H1 (cell line): ENCODE measurements at regions not wholly inside any gene's neighbourhood (a gene's known extent, or its start where the extent isn't known, plus 50 kb on each side); places are given as distances from the start of the nearest gene placed in this dataset.

ENCODE experiments used
- CTCF ChIA-PET: fragments of 300-600 bp; sonication (Branson Sonifier 250); formaldehyde crosslinking; loops from one replicate; lab custom pipeline; 2021; ENCODE audit not compliant: partially characterized antibody; lab: Charles Lee
- POLR2A ChIA-PET: fragments of 300-600 bp; sonication (Branson Sonifier 250); formaldehyde crosslinking; loops from one replicate; lab custom pipeline; 2021; ENCODE audit warnings: inconsistent platforms; ENCODE audit not compliant: partially characterized antibody; lab: Charles Lee
- DNase-seq, 2 experiments: peaks; one replicate each; pipeline versions ENCODE4 v3.0.0 to v3.0.0-alpha.2; 2010 to 2022; ENCODE audit warnings: low spot score in 2 of 2, low read depth in 1 of 2, mixed read lengths in 1 of 2
- FAIRE-seq: peaks from 2 replicates; lab custom pipeline; 2011; peaks lifted over from hg19 to GRCh38; lab: Jason Lieb, UNC
- H2AFZ ChIP-seq: 2 replicates; pipeline ENCODE4 v1.8.1; 2012; ENCODE audit warnings: low read length, inconsistent platforms
- H2AK5ac ChIP-seq: 2 replicates; pipeline ENCODE4 v1.6.1; 2013; ENCODE audit warnings: low read depth, low read length
- H2BK120ac ChIP-seq: replicated peaks from 2 replicates; pipeline ENCODE3; 2013; ENCODE audit warnings: low read depth, low read length, inconsistent platforms
- H2BK12ac ChIP-seq: 2 replicates; pipeline ENCODE4 v1.6.1; 2013; ENCODE audit warnings: low read depth, low read length
- H2BK15ac ChIP-seq: 2 replicates; pipeline ENCODE4 v1.6.1; 2013; ENCODE audit warnings: low read length
- H2BK20ac ChIP-seq: 2 replicates; pipeline ENCODE4 v1.6.1; 2013; ENCODE audit warnings: low read length
- H2BK5ac ChIP-seq: 2 replicates; pipeline ENCODE4 v1.6.1; 2013; ENCODE audit warnings: low read depth, low read length
- H3K14ac ChIP-seq: 2 replicates; pipeline ENCODE4 v1.6.1; 2013; ENCODE audit warnings: inconsistent platforms; ENCODE audit not compliant: insufficient read length
- H3K18ac ChIP-seq: 2 replicates; pipeline ENCODE4 v1.6.1; 2013; ENCODE audit warnings: low read length; ENCODE audit errors: extremely low read depth
- H3K23ac ChIP-seq: 2 replicates; pipeline ENCODE4 v1.6.1; 2013; ENCODE audit warnings: inconsistent platforms; ENCODE audit not compliant: insufficient read length
- H3K23me2 ChIP-seq: 2 replicates; pipeline ENCODE4 v1.6.1; 2013; ENCODE audit warnings: low read depth, low read length
- H3K27ac ChIP-seq: 2 replicates; pipeline ENCODE4 v1.6.1; 2011; ENCODE audit warnings: low read depth, low read length, inconsistent platforms
- H3K27me3 ChIP-seq, 4 experiments: replicated peaks in 1 of 4; 1 replicate in 1 of 4; 2 replicates in 3 of 4; pipeline versions ENCODE4 v1.6.1 to v1.8.1; 2011 to 2013; ENCODE audit warnings: low read length in 3 of 4, mild to moderate bottlenecking in 3 of 4, inconsistent platforms in 2 of 4, mixed read lengths in 2 of 4, moderate library complexity in 1 of 4; ENCODE audit not compliant: control insufficient read depth in 3 of 4, insufficient read depth in 3 of 4; ENCODE audit errors: extremely low read depth in 1 of 4
- H3K36me3 ChIP-seq, 4 experiments: 2 replicates each; pipeline versions ENCODE4 v1.6.1 to v1.8.1; 2011 to 2013; ENCODE audit warnings: mild to moderate bottlenecking in 4 of 4, low read length in 3 of 4, moderate library complexity in 2 of 4, control low read depth in 1 of 4, inconsistent platforms in 1 of 4; ENCODE audit not compliant: insufficient read depth in 4 of 4, control insufficient read depth in 2 of 4
- H3K4ac ChIP-seq: replicated peaks from 2 replicates; pipeline ENCODE3; 2013; ENCODE audit warnings: low read length, low read depth, mixed read lengths, inconsistent platforms; ENCODE audit not compliant: insufficient read length
- H3K4me1 ChIP-seq, 4 experiments: replicated peaks in 1 of 4; 1 replicate in 1 of 4; 2 replicates in 3 of 4; pipeline versions ENCODE4 v1.6.1 to v1.8.1; 2011 to 2013; ENCODE audit warnings: low read length in 3 of 4, inconsistent platforms in 2 of 4, mixed read lengths in 1 of 4; ENCODE audit not compliant: insufficient read depth in 4 of 4, control insufficient read depth in 3 of 4
- H3K4me2 ChIP-seq, 2 experiments: 2 replicates each; pipeline versions ENCODE4 v1.6.1 to v1.8.1; 2011 to 2013; ENCODE audit warnings: low read depth in 2 of 2, low read length in 2 of 2, control low read depth in 1 of 2, inconsistent platforms in 1 of 2, mild to moderate bottlenecking in 1 of 2; ENCODE audit not compliant: insufficient read depth in 1 of 2
- H3K4me3 ChIP-seq, 4 experiments: fragments of 200-600, 300-600 bp in 1 of 4; sonication (generic), shearing (Covaris generic), sonication (Bioruptor Twin) in 1 of 4; 2 replicates each; pipeline versions ENCODE4 v1.5.1 to v1.8.1; 2011 to 2016; ENCODE audit warnings: low read length in 4 of 4, low read depth in 3 of 4, control low read depth in 2 of 4, inconsistent platforms in 2 of 4, mild to moderate bottlenecking in 2 of 4, mixed read lengths in 1 of 4, moderate library complexity in 1 of 4; ENCODE audit not compliant: insufficient read depth in 2 of 4; ENCODE audit errors: extremely low read depth in 1 of 4
- H3K56ac ChIP-seq: replicated peaks from 2 replicates; pipeline ENCODE3; 2013; ENCODE audit warnings: low read depth, mild to moderate bottlenecking, mixed read lengths, low read length, inconsistent platforms; ENCODE audit not compliant: insufficient read length
- H3K79me1 ChIP-seq: 2 replicates; pipeline ENCODE4 v1.6.1; 2013; ENCODE audit warnings: low read depth, low read length, control low read depth
- H3K79me2 ChIP-seq, 2 experiments: 2 replicates each; pipeline versions ENCODE4 v1.6.1 to v1.8.1; 2012 to 2013; ENCODE audit warnings: low read length in 2 of 2, mild to moderate bottlenecking in 2 of 2, inconsistent platforms in 1 of 2; ENCODE audit not compliant: insufficient read depth in 2 of 2, control insufficient read depth in 1 of 2
- H3K9ac ChIP-seq, 4 experiments: replicated peaks in 1 of 4; 1 replicate in 1 of 4; 2 replicates in 3 of 4; pipeline versions ENCODE4 v1.6.1 to v1.8.1; 2011 to 2013; ENCODE audit warnings: low read depth in 3 of 4, low read length in 3 of 4, control low read depth in 2 of 4, mild to moderate bottlenecking in 2 of 4, moderate library complexity in 2 of 4, inconsistent platforms in 1 of 4; ENCODE audit errors: extremely low read depth in 1 of 4
- H3K9me3 ChIP-seq, 2 experiments: 2 replicates each; pipeline versions ENCODE4 v1.6.1 to v1.8.1; 2012 to 2013; ENCODE audit warnings: mild to moderate bottlenecking in 2 of 2, moderate library complexity in 2 of 2, control low read depth in 1 of 2, inconsistent platforms in 1 of 2, low read depth in 1 of 2, low read length in 1 of 2, mixed read lengths in 1 of 2; ENCODE audit not compliant: insufficient read depth in 2 of 2
- H4K20me1 ChIP-seq, 2 experiments: replicated peaks in 1 of 2; 2 replicates each; pipeline versions ENCODE3 to v1.8.1; 2011 to 2013; ENCODE audit warnings: inconsistent platforms in 2 of 2, low read length in 2 of 2, mild to moderate bottlenecking in 1 of 2; ENCODE audit not compliant: insufficient read depth in 2 of 2, control insufficient read depth in 1 of 2
- H4K5ac ChIP-seq: 2 replicates; pipeline ENCODE4 v1.6.1; 2013; ENCODE audit warnings: low read length, low read depth, mixed read lengths, inconsistent platforms; ENCODE audit not compliant: insufficient read length
- H4K8ac ChIP-seq: 2 replicates; pipeline ENCODE4 v1.8.0; 2013; ENCODE audit warnings: mild to moderate bottlenecking, moderate library complexity, low read length, inconsistent platforms; ENCODE audit not compliant: insufficient read depth; ENCODE audit errors: extremely low read depth
- H4K91ac ChIP-seq: replicated peaks from 2 replicates; pipeline ENCODE3; 2013; ENCODE audit warnings: low read length, mixed read lengths, inconsistent platforms; ENCODE audit not compliant: insufficient read length
- BRCA1 ChIP-seq: IDR thresholded peaks from 2 replicates; pipeline ENCODE4 v1.6.1; 2012; ENCODE audit warnings: low read depth, low read length, improper control_type of control experiment
- CHD1 ChIP-seq: IDR thresholded peaks from 2 replicates; pipeline ENCODE4 v1.6.1; 2012; ENCODE audit warnings: low read depth, low read length, improper control_type of control experiment
- CTBP2 ChIP-seq: IDR thresholded peaks from 2 replicates; pipeline ENCODE4 v1.7.0; 2011; ENCODE audit warnings: borderline replicate concordance, mild to moderate bottlenecking, moderate library complexity, mixed read lengths, low read length; ENCODE audit not compliant: insufficient read depth, insufficient read length
- FOSL1 ChIP-seq: IDR thresholded peaks from 2 replicates; pipeline ENCODE4 v1.6.1; 2011; ENCODE audit warnings: mild to moderate bottlenecking, low read depth, low read length, moderate library complexity; ENCODE audit not compliant: insufficient read depth
- HDAC2 ChIP-seq, 2 experiments: fragments of 300-600 bp in 1 of 2; sonication (generic) in 1 of 2; IDR thresholded peaks; 2 replicates each; pipeline ENCODE4 v1.6.1; 2011 to 2012; ENCODE audit warnings: low read depth in 2 of 2, low read length in 2 of 2, mild to moderate bottlenecking in 2 of 2, moderate library complexity in 2 of 2, borderline replicate concordance in 1 of 2, inconsistent platforms in 1 of 2
- HDAC6 ChIP-seq: IDR thresholded peaks from one replicate; pipeline ENCODE4 v1.7.1; 2012; ENCODE audit warnings: low read depth, mild to moderate bottlenecking, inconsistent platforms, low read length, moderate library complexity
- JUN ChIP-seq: IDR thresholded peaks from 2 replicates; pipeline ENCODE4 v1.6.1; 2011; ENCODE audit warnings: low read depth, mild to moderate bottlenecking, improper control_type of control experiment, low read length
- KDM4A ChIP-seq: IDR thresholded peaks from one replicate; pipeline ENCODE4 v1.7.1; 2012; ENCODE audit warnings: low read depth, mild to moderate bottlenecking, moderate library complexity, low read length, inconsistent platforms; ENCODE audit not compliant: severe bottlenecking
- NANOG ChIP-seq: IDR thresholded peaks from 2 replicates; pipeline ENCODE4 v1.6.1; 2011; ENCODE audit warnings: low read length, low read depth, mild to moderate bottlenecking, inconsistent platforms; ENCODE audit not compliant: insufficient read depth, poor library complexity, severe bottlenecking
- POLR2A ChIP-seq, 2 experiments: IDR thresholded peaks; 1 replicate in 1 of 2; 2 replicates in 1 of 2; pipeline ENCODE4 v1.6.1; 2011; ENCODE audit warnings: low read depth in 2 of 2, low read length in 2 of 2, mild to moderate bottlenecking in 2 of 2; ENCODE audit errors: control extremely low read depth in 1 of 2
- RFX5 ChIP-seq: IDR thresholded peaks from 2 replicates; pipeline ENCODE4 v1.6.1; 2011; ENCODE audit warnings: low read depth, low read length, improper control_type of control experiment, borderline replicate concordance
- SIRT6 ChIP-seq: IDR thresholded peaks from one replicate; pipeline ENCODE4 v1.7.1; 2012; ENCODE audit warnings: low read length, inconsistent platforms
- SIX5 ChIP-seq: IDR thresholded peaks from 2 replicates; pipeline ENCODE4 v1.6.1; 2011; ENCODE audit warnings: mild to moderate bottlenecking, low read depth, low read length
- SP1 ChIP-seq: IDR thresholded peaks from 2 replicates; pipeline ENCODE4 v1.6.1; 2011; ENCODE audit warnings: low read depth, low read length
- SP2 ChIP-seq: IDR thresholded peaks from 2 replicates; pipeline ENCODE4 v1.6.1; 2012; ENCODE audit warnings: mild to moderate bottlenecking, low read length, inconsistent platforms
- SP4 ChIP-seq: IDR thresholded peaks from 2 replicates; pipeline ENCODE4 v1.6.1; 2012; ENCODE audit warnings: low read length, inconsistent platforms
- SUZ12 ChIP-seq: fragments of 200-600 bp; sonication (generic); IDR thresholded peaks from 2 replicates; pipeline ENCODE4 v1.6.1; 2012; ENCODE audit warnings: mild to moderate bottlenecking, inconsistent platforms, low read length, moderate library complexity, mixed read lengths
- WGBS, 2 experiments: shearing (Covaris generic) in 1 of 2; methylation state at CpG; one replicate each; pipeline versions ENCODE4 v1.1.6 to v1.1.7; 2013 to 2015; ENCODE audit warnings: low lambda C conversion rate in 2 of 2, mixed read lengths in 2 of 2, inconsistent platforms in 1 of 2, low coverage in 1 of 2, missing lambda C conversion rate in 1 of 2; ENCODE audit not compliant: insufficient replicate concordance in 2 of 2, insufficient coverage in 1 of 2, insufficient read length in 1 of 2; ENCODE audit errors: extremely low coverage in 1 of 2, missing lambda C conversion rate in 1 of 2; 5-methylcytosine and 5-hydroxymethylcytosine counted together

- Histone ChIP-seq H3K27ac (no peak overlapping the region), H4K5ac (no peak overlapping the region), H3K36me3 (no peaks in the 10 kb centered on the region), H2AFZ (no peak overlapping the region), H3K4ac (no peak overlapping the region), H3K56ac (no peak overlapping the region), H4K91ac (no peak overlapping the region), H2BK120ac (no peak overlapping the region), H2BK12ac (no peak overlapping the region), H3K9ac (no peak overlapping the region), H3K9me3 (no peaks in the 10 kb centered on the region), H4K20me1 (no peaks in the 10 kb centered on the region), H3K4me2 (no peak overlapping the region), H3K23ac (no peak overlapping the region), H3K4me3 (no peak overlapping the region), H2BK5ac (no peak overlapping the region), H3K14ac (no peak overlapping the region), H3K27me3 (no peaks in the 10 kb centered on the region), H3K4me1 (no peaks in the 10 kb centered on the region), H2AK5ac (no peak overlapping the region), H4K8ac (no peak overlapping the region), H2BK15ac (no peak overlapping the region), H3K79me1 (no peaks in the 10 kb centered on the region), H3K79me2 (no peaks in the 10 kb centered on the region), H3K23me2 (no peaks in the 10 kb centered on the region), H3K18ac (no peak overlapping the region), H2BK20ac (no peak overlapping the region)
- CTCF ChIA-PET, result interaction anchor here (0.7 to 0.9 kb wide), 2 partner anchors 8 to 13 kb away, joined by 3 to 5 read pairs; no protein-coding TSS in a partner anchor
- 81% methylated on average over 4 of the region's 4 CpGs; no CpG with 5 or more reads in 1 of the 2 experiments for WGBS, 2 experiments
- POLR2A ChIA-PET, result no interaction called here
- FAIRE-seq (no peak), DNase-seq (no peak)
- TF ChIP-seq FOSL1 (no peak), SP4 (no peak), SIX5 (no peak), SIRT6 (no peak), HDAC6 (no peak), HDAC2 (IDR thresholded peaks at IDR 0.05; ENCODE audit: borderline replicate concordance in 1 of 2, low read depth in 2 of 2, low read length in 2 of 2) (no peak), BRCA1 (no peak), CHD1 (no peak), CTBP2 (no peak), SP2 (no peak), SUZ12 (no peak), POLR2A (IDR thresholded peaks at IDR 0.05; ENCODE audit: control extremely low read depth in 1 of 2, low read depth in 2 of 2, low read length in 2 of 2) (no peak), RFX5 (no peak), KDM4A (no peak), NANOG (no peak), SP1 (no peak), JUN (no peak)
These were observed 785.8 kb downstream of the BRINP1 start for GRCh38 chr9:118583414-118583813.
